HG03135 (cell line): ENCODE measurements at regions not wholly inside any gene's neighbourhood (a gene's known extent, or its start where the extent isn't known, plus 50 kb on each side); places are given as distances from the start of the nearest gene placed in this dataset.

Experiments used
- ATAC-seq: cut with Tn5 transposase; IDR thresholded peaks from one replicate; pipeline ENCODE4 v1.9.1; 2021; ENCODE audit warnings: mild to moderate bottlenecking, moderate library complexity; ENCODE audit not compliant: unreplicated experiment

- no peak for ATAC-seq
Observed at GRCh38 chr5:156164306-156164705, 162.7 kb upstream of the SGCD start.

- no peak for ATAC-seq
Observed at GRCh38 chr5:156169495-156169894, 157.5 kb upstream of the SGCD start.

- ATAC-seq: no peak
Observed at GRCh38 chr5:156170351-156170961, 156.5 kb upstream of the SGCD start.

- ATAC-seq: no peak
Observed at GRCh38 chr5:156174225-156174624, 152.7 kb upstream of the SGCD start.

GRCh38 chr5:156178117-156178516, 148.8 kb upstream of the SGCD start:
- ATAC-seq: no peak

GRCh38 chr5:156181656-156182055, 145.3 kb upstream of the SGCD start:
- ATAC-seq: no peak

- ATAC-seq: no peak
Observed at GRCh38 chr5:156182174-156182967, 144.6 kb upstream of the SGCD start.

GRCh38 chr5:156186760-156187159, 140.2 kb upstream of the SGCD start:
- ATAC-seq: no peak

- ATAC-seq: no peak
Observed at GRCh38 chr5:156188016-156188415, 138.9 kb upstream of the SGCD start.

GRCh38 chr5:156189628-156190027, 137.3 kb upstream of the SGCD start:
- ATAC-seq: no peak

GRCh38 chr5:156191547-156191946, 135.4 kb upstream of the SGCD start:
- no peak for ATAC-seq

- ATAC-seq: no peak
Observed at GRCh38 chr5:156197042-156197635, 129.8 kb upstream of the SGCD start.

GRCh38 chr5:156199045-156199444, 127.9 kb upstream of the SGCD start:
- no peak for ATAC-seq

GRCh38 chr5:156200938-156201787, 125.8 kb upstream of the SGCD start:
- ATAC-seq: no peak

- ATAC-seq: no peak
Observed at GRCh38 chr5:156201788-156202403, 125.1 kb upstream of the SGCD start.

- ATAC-seq: no peak
Observed at GRCh38 chr5:156208271-156208670, 118.7 kb upstream of the SGCD start.

- ATAC-seq: no peak
Observed at GRCh38 chr5:156218367-156219158, 108.4 kb upstream of the SGCD start.

GRCh38 chr5:156219483-156220005, 107.4 kb upstream of the SGCD start:
- no peak for ATAC-seq

- ATAC-seq: no peak
Observed at GRCh38 chr5:156221816-156222215, 105.1 kb upstream of the SGCD start.

GRCh38 chr5:156223547-156223946, 103.4 kb upstream of the SGCD start:
- no peak for ATAC-seq
